ENCODE measurements at regions not wholly inside any gene's neighbourhood (a gene's known extent, or its start where the extent isn't known, plus 50 kb on each side); places are given as distances from the start of the nearest gene placed in this dataset.

- no peak for TF ChIP-seq CTCF (conservative IDR thresholded peaks at IDR 0.05; ENCODE audit: low read depth, low read length)
- TF ChIP-seq EZH2 (IDR thresholded peaks at IDR 0.05; ENCODE audit: borderline replicate concordance, low read depth, low read length, poor library complexity, severe bottlenecking): no peak
Measured at GRCh38 chr12:97305651-97306050, 157.0 kb upstream of the RMST start.

Data from A673 (cell line).